ENCODE measurements at regions not wholly inside any gene's neighbourhood (a gene's known extent, or its start where the extent isn't known, plus 50 kb on each side); places are given as distances from the start of the nearest gene placed in this dataset.
A peak's percentile ranks its signal among the peaks of the same experiment; 100 is the strongest.

DNA sequence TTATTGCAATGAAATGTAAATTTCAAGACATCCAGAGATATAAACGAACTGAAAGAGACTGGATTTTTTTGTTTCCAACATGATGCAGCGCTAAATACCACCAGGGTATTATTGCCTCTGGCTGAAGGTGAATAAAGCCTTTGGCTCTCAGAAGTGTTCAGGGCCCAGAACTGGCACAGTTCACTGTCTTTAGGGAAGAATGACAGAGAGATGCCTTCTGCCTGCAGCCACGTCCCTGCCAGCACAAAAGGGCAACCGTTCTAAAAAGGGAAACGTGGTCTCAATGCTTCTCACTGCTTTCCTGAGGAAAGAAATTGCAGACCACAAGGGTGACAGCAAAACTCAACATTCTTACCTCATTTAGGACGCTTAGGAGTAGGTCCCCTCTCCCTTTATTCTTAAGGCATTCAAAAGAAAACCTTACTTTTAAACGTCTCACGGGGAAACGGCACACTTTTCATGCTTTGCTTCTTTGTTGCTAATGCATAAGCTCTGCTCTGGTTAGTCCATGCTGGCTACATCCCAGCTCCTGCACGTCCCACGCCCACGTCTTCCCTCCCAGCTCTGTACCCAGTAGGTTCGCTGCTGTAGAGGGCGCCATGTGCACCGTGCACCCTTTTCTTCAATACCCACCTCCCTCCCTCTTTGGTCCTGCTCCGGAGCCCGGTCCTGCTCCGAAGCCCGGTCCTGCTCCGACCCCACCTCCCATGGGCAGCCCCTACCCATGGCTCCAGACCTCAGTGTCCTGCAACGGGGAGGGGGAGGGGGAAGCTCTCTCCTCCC lies 171.0 kb downstream of the HRH4 start:
- H3K79me1 ChIP-seq (ENCODE audit: low read depth, low read length) = no peaks in the 10 kb centered on the region
- peak overlapping the region; percentile 46; the same call in 1 of the 2 replicates for H2BK12ac ChIP-seq (ENCODE audit: low read depth, low read length)
- no peaks in the 10 kb centered on the region for H3K9me3 ChIP-seq (ENCODE audit: insufficient read depth in 2 of 2, low read depth in 1 of 2, low read length in 1 of 2)
- H3K27me3 ChIP-seq (replicated peaks in 1 of 4; ENCODE audit: control insufficient read depth in 3 of 4, extremely low read depth in 1 of 4, insufficient read depth in 3 of 4, low read length in 3 of 4) = no peaks in the 10 kb centered on the region; a peak in 1 of 7 replicates
- H3K27ac ChIP-seq (ENCODE audit: low read depth, low read length) = no peak overlapping the region
- H4K5ac ChIP-seq (ENCODE audit: insufficient read length, low read depth, low read length) = no peak overlapping the region
- H3K9ac ChIP-seq (replicated peaks in 1 of 4; ENCODE audit: extremely low read depth in 1 of 4, low read depth in 3 of 4, low read length in 3 of 4) = no peak overlapping the region
- POLR2A ChIA-PET (ENCODE audit: partially characterized antibody) = interaction anchor here (0.5 kb wide), 1 partner anchor 202 kb away, joined by 4 read pairs; no protein-coding TSS in a partner anchor
- H4K91ac ChIP-seq (replicated peaks; ENCODE audit: insufficient read length, low read length) = no peak overlapping the region
- H3K4me1 ChIP-seq (replicated peaks in 1 of 4; ENCODE audit: control insufficient read depth in 3 of 4, insufficient read depth in 4 of 4, low read length in 3 of 4) = peaks cover 0 to 3% (median 1%) of the 10 kb centered on the region in 4 experiments; a peak in 1 of 7 replicates
- H3K79me2 ChIP-seq (ENCODE audit: control insufficient read depth in 1 of 2, insufficient read depth in 2 of 2, low read length in 2 of 2) = no peaks in the 10 kb centered on the region
- no peak overlapping the region for H3K14ac ChIP-seq (ENCODE audit: insufficient read length)
- H2BK20ac ChIP-seq (ENCODE audit: low read length) = no peak overlapping the region
- peak in 1 of 2 experiments; percentile 55 for DNase-seq (ENCODE audit: low read depth in 1 of 2, low spot score in 2 of 2)
- H2BK15ac ChIP-seq (ENCODE audit: low read length) = no peak overlapping the region; the same call in 1 of the 2 replicates
- no peaks in the 10 kb centered on the region for H3K36me3 ChIP-seq (ENCODE audit: control insufficient read depth in 2 of 4, insufficient read depth in 4 of 4, low read length in 3 of 4)
- 84% methylated on average over 18 of the region's 21 CpGs; no CpG with 5 or more reads in 1 of the 2 experiments for WGBS, 2 experiments (ENCODE audit: extremely low coverage in 1 of 2, insufficient coverage in 1 of 2, insufficient read length in 1 of 2, insufficient replicate concordance in 2 of 2, low coverage in 1 of 2, low lambda C conversion rate in 2 of 2, missing lambda C conversion rate in 1 of 2)
- 0 out of 2 replicates have a peak overlapping the region, but pooled peaks have one; percentile 10 for H2BK5ac ChIP-seq (ENCODE audit: low read depth, low read length)
- no peaks in the 10 kb centered on the region for H4K20me1 ChIP-seq (replicated peaks in 1 of 2; ENCODE audit: control insufficient read depth in 1 of 2, insufficient read depth in 2 of 2, low read length in 2 of 2)
- no peak overlapping the region for H2BK120ac ChIP-seq (replicated peaks; ENCODE audit: low read depth, low read length)
- H3K4ac ChIP-seq (replicated peaks; ENCODE audit: insufficient read length, low read depth, low read length) = no peak overlapping the region
- 0 out of 2 replicates have a peak overlapping the region, but pooled peaks have one; percentile 7 for H4K8ac ChIP-seq (ENCODE audit: extremely low read depth, insufficient read depth, low read length)
- H3K56ac ChIP-seq (replicated peaks; ENCODE audit: insufficient read length, low read depth, low read length) = no peak overlapping the region
- no peak overlapping the region for H2AK5ac ChIP-seq (ENCODE audit: low read depth, low read length)
- no peak for FAIRE-seq
- peak overlapping the region; percentile 37 for H2AFZ ChIP-seq (ENCODE audit: low read length)
- CTCF ChIA-PET (ENCODE audit: partially characterized antibody) = interaction anchor here (0.6 to 2.7 kb wide), 17 partner anchors 29 to 713 kb away, joined by 3 to 12 read pairs (median 3); no protein-coding TSS in a partner anchor
- H3K18ac ChIP-seq (ENCODE audit: extremely low read depth, low read length) = peak overlapping the region; percentile 38; the same call in 1 of the 2 replicates
- no peak overlapping the region for H3K23ac ChIP-seq (ENCODE audit: insufficient read length)
- 0 out of 8 replicates have a peak overlapping the region, but pooled peaks of 1 of the 4 experiments have one; percentile 0 for H3K4me3 ChIP-seq (ENCODE audit: extremely low read depth in 1 of 4, insufficient read depth in 2 of 4, low read depth in 3 of 4, low read length in 4 of 4)
- H3K23me2 ChIP-seq (ENCODE audit: low read depth, low read length) = no peaks in the 10 kb centered on the region; the same call in none of the 2 replicates
- peak overlapping the region in 1 of 2 experiments; percentile 40; a peak in 2 of 4 replicates for H3K4me2 ChIP-seq (ENCODE audit: insufficient read depth in 1 of 2, low read depth in 2 of 2, low read length in 2 of 2)
- TF ChIP-seq CTBP2 (IDR thresholded peaks at IDR 0.05; ENCODE audit: borderline replicate concordance, insufficient read depth, insufficient read length, low read length) (no peak), TAF1 (IDR thresholded peaks at IDR 0.05; ENCODE audit: low read depth, low read length) (no peak), ASH2L (IDR thresholded peaks at IDR 0.05; ENCODE audit: low read length) (no peak), POLR2A (IDR thresholded peaks at IDR 0.05; ENCODE audit: control extremely low read depth in 1 of 2, low read depth in 2 of 2, low read length in 2 of 2) (no peak), MAFK (IDR thresholded peaks at IDR 0.05; ENCODE audit: low read depth, low read length) (no peak), TCF12 (IDR thresholded peaks at IDR 0.05; ENCODE audit: low read depth, low read length) (no peak), TEAD4 (IDR thresholded peaks at IDR 0.05; ENCODE audit: low read depth, low read length) (no peak), FOSL1 (IDR thresholded peaks at IDR 0.05; ENCODE audit: insufficient read depth, low read depth, low read length) (no peak)
- TF ChIP-seq, protein P1, sequence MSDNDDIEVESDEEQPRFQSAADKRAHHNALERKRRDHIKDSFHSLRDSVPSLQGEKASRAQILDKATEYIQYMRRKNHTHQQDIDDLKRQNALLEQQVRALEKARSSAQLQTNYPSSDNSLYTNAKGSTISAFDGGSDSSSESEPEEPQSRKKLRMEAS (IDR thresholded peaks at IDR 0.05) = peak; percentile 37; the same call in 1 of the 2 replicates
